ENCODE measurements at regions not wholly inside any gene's neighbourhood (a gene's known extent, or its start where the extent isn't known, plus 50 kb on each side); places are given as distances from the start of the nearest gene placed in this dataset.

- DNase-seq, result no peak
- Histone ChIP-seq H3K4me3 (no peak overlapping the region), H3K4me1 (peaks cover 0 to 2% (median 0%) of the 10 kb centered on the region in 3 donors), H3K27me3 (no peaks in the 10 kb centered on the region), H3K36me3 (no peaks in the 10 kb centered on the region), H3K27ac (no peak overlapping the region), H3K9me3 (no peaks in the 10 kb centered on the region)
- no peak for TF ChIP-seq CTCF (IDR thresholded peaks at IDR 0.05)
- no peak for TF ChIP-seq POLR2A (IDR thresholded peaks at IDR 0.05)
- intact Hi-C loops (cut with DNase I), result no loop called here
- WGBS, 2 donors, result 77 to 78% methylated on average over 2 to 4 of the region's 4 CpGs
Observed at GRCh38 chr3:55364421-55364820, 122.7 kb downstream of the WNT5A start.

GRCh38 chr3:55362210-55362960 is 124.7 kb downstream of the WNT5A start:
- Histone ChIP-seq H3K9me3 (no peaks in the 10 kb centered on the region), H3K36me3 (no peaks in the 10 kb centered on the region), H3K27ac (no peak overlapping the region), H3K27me3 (no peaks in the 10 kb centered on the region), H3K4me1 (no peaks in the 10 kb centered on the region), H3K4me3 (no peak overlapping the region)
- DNase-seq, result no peak
- intact Hi-C loops (cut with DNase I), result no loop called here
- 77 to 81% methylated on average over 3 of the region's 3 CpGs for WGBS, 2 donors
- TF ChIP-seq CTCF (IDR thresholded peaks at IDR 0.05) (no peak), POLR2A (IDR thresholded peaks at IDR 0.05) (no peak)

- intact Hi-C loops (cut with DNase I), result no loop called here
- no peaks in the 10 kb centered on the region for H3K27me3 ChIP-seq
- no peaks in the 10 kb centered on the region for H3K9me3 ChIP-seq
- no peak for DNase-seq
- no peak overlapping the region for H3K27ac ChIP-seq
- TF ChIP-seq POLR2A (IDR thresholded peaks at IDR 0.05) (no peak), CTCF (IDR thresholded peaks at IDR 0.05) (no peak)
- H3K4me3 ChIP-seq, result no peak overlapping the region
- 86% methylated on average over 1 of the region's 1 CpG; no CpG with 5 or more reads in 1 of the 2 donors for WGBS, 2 donors
- no peaks in the 10 kb centered on the region for H3K36me3 ChIP-seq
- no peaks in the 10 kb centered on the region for H3K4me1 ChIP-seq
Observed at GRCh38 chr3:55357796-55358195, 129.3 kb downstream of the WNT5A start.

- intact Hi-C loops (cut with DNase I), result no loop called here
- H3K4me3 ChIP-seq, result no peak overlapping the region
- TF ChIP-seq CTCF (IDR thresholded peaks at IDR 0.05) (no peak), POLR2A (IDR thresholded peaks at IDR 0.05) (no peak)
- H3K9me3 ChIP-seq, result no peaks in the 10 kb centered on the region
- H3K27ac ChIP-seq, result no peak overlapping the region
- H3K36me3 ChIP-seq, result no peaks in the 10 kb centered on the region
- no peaks in the 10 kb centered on the region for H3K4me1 ChIP-seq
- peaks cover 0 to 7% (median 0%) of the 10 kb centered on the region in 4 donors for H3K27me3 ChIP-seq
- no peak for DNase-seq
- WGBS, 2 donors, result 83 to 92% methylated on average over 1 to 2 of the region's 2 CpGs
Observed at GRCh38 chr3:55352668-55353067, 134.4 kb downstream of the WNT5A start.

GRCh38 chr3:55349851-55350250 is 137.3 kb downstream of the WNT5A start:
- H3K4me3 ChIP-seq, result no peak overlapping the region
- H3K4me1 ChIP-seq, result no peaks in the 10 kb centered on the region
- no peaks in the 10 kb centered on the region for H3K9me3 ChIP-seq
- no peak for DNase-seq
- no peaks in the 10 kb centered on the region for H3K36me3 ChIP-seq
- H3K27me3 ChIP-seq, result peaks cover 0 to 7% (median 0%) of the 10 kb centered on the region in 4 donors
- intact Hi-C loops (cut with DNase I), result no loop called here
- no peak for TF ChIP-seq POLR2A (IDR thresholded peaks at IDR 0.05)
- 17% methylated on average over 1 of the region's 1 CpG; no CpG with 5 or more reads in 1 of the 2 donors for WGBS, 2 donors
- no peak overlapping the region for H3K27ac ChIP-seq
